NB4 (cell line): ENCODE measurements at regions not wholly inside any gene's neighbourhood (a gene's known extent, or its start where the extent isn't known, plus 50 kb on each side); places are given as distances from the start of the nearest gene placed in this dataset.

ENCODE experiments used
- POLR2A ChIP-seq: IDR thresholded peaks from 2 replicates; pipeline ENCODE4 v1.6.1; 2011; ENCODE audit warnings: mild to moderate bottlenecking; ENCODE audit not compliant: insufficient read length; ENCODE audit errors: extremely low read depth
- TF ChIP-seq, protein P1 (sequence below): IDR thresholded peaks from one replicate; pipeline ENCODE4 v1.5.1; 2012; ENCODE audit warnings: low read depth, low read length
- TF ChIP-seq, protein P2 (sequence below): IDR thresholded peaks from 2 replicates; pipeline ENCODE4 v1.6.1; 2011; ENCODE audit warnings: low read depth, low read length

DNA sequence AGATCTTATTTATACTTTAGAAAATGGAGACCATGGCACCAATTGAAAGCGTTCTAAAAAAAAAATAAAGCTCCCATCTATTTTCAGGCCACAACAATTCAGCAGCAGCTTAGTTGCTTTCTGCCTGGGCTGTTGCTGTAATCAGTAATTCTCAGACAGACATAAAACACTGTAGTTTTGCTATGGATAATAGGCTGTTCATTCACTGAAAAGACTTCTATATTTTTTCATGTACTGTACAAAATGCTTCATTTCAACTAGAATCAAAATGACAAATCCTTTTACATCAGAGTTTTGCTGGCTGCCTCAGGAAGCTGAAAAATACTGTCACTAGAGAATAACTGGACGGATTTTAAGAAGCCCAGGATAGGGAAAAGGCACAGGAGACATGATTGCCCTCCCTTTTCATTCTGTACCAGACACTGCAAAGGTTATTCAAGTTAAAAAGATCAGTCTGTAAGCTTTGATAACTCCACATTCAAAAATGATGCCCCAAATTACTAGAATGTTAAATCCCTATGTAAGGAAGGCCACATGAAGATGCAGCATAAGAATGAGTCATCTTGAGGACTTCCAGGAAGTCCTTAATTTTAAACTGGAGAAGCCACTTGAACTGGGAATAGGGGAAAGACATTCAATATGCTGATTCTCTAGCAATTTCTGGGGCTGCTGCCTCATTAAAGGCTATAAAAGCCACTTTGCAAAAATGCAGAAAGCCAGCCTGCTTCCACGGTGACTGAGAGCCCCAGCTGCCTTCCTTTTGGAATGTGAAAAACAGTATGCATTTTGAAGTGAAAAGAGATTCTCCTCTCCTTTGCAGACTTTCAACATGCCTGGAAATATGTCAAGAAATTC lies 403.2 kb upstream of the RASGEF1B start:
- TF ChIP-seq, protein P1, sequence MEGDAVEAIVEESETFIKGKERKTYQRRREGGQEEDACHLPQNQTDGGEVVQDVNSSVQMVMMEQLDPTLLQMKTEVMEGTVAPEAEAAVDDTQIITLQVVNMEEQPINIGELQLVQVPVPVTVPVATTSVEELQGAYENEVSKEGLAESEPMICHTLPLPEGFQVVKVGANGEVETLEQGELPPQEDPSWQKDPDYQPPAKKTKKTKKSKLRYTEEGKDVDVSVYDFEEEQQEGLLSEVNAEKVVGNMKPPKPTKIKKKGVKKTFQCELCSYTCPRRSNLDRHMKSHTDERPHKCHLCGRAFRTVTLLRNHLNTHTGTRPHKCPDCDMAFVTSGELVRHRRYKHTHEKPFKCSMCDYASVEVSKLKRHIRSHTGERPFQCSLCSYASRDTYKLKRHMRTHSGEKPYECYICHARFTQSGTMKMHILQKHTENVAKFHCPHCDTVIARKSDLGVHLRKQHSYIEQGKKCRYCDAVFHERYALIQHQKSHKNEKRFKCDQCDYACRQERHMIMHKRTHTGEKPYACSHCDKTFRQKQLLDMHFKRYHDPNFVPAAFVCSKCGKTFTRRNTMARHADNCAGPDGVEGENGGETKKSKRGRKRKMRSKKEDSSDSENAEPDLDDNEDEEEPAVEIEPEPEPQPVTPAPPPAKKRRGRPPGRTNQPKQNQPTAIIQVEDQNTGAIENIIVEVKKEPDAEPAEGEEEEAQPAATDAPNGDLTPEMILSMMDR = no peak
- TF ChIP-seq, protein P2, sequence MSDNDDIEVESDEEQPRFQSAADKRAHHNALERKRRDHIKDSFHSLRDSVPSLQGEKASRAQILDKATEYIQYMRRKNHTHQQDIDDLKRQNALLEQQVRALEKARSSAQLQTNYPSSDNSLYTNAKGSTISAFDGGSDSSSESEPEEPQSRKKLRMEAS = no peak
- TF ChIP-seq POLR2A = no peak
